AG04449 (cell line): ENCODE measurements at regions not wholly inside any gene's neighbourhood (a gene's known extent, or its start where the extent isn't known, plus 50 kb on each side); places are given as distances from the start of the nearest gene placed in this dataset.

Experiments
- CTCF ChIA-PET: fragments of 350-600 bp; formaldehyde crosslinking; extraction: SDS; loops from one replicate; lab custom pipeline; 2021; ENCODE audit warnings: antibody characterized with exemption; lab: Yijun Ruan, JAX
- POLR2A ChIA-PET: fragments of 400-600, 350-600 bp; formaldehyde crosslinking; extraction: SDS; loops from one replicate; lab custom pipeline; 2020; ENCODE audit warnings: antibody characterized with exemption, inconsistent platforms; lab: Yijun Ruan, JAX
- DNase-seq: peaks from one replicate; pipeline ENCODE4 v3.0.0-alpha.2; 2010; ENCODE audit warnings: low read depth, low spot score
- H3K4me3 ChIP-seq: 2 replicates; pipeline ENCODE4 v1.5.1; 2011; ENCODE audit warnings: low read depth, mild to moderate bottlenecking, control low read depth, low read length
- TF ChIP-seq, protein P1 (sequence below): IDR thresholded peaks from one replicate; pipeline ENCODE4 v1.5.1; 2011; ENCODE audit warnings: mild to moderate bottlenecking, moderate library complexity, low read length, control low read depth, inconsistent platforms; ENCODE audit not compliant: insufficient read depth; ENCODE audit errors: missing control alignments

GRCh38 chr16:85194307-85195270 is 82.3 kb upstream of the CIBAR2 start:
- H3K4me3 ChIP-seq, result no peak overlapping the region
- CTCF ChIA-PET, result interaction anchor here (1.2 to 1.3 kb wide), 4 partner anchors 10 to 81 kb away, joined by 3 to 8 read pairs (median 4); no protein-coding TSS in a partner anchor
- POLR2A ChIA-PET, result no interaction called here
- no peak for DNase-seq
- TF ChIP-seq, protein P1, sequence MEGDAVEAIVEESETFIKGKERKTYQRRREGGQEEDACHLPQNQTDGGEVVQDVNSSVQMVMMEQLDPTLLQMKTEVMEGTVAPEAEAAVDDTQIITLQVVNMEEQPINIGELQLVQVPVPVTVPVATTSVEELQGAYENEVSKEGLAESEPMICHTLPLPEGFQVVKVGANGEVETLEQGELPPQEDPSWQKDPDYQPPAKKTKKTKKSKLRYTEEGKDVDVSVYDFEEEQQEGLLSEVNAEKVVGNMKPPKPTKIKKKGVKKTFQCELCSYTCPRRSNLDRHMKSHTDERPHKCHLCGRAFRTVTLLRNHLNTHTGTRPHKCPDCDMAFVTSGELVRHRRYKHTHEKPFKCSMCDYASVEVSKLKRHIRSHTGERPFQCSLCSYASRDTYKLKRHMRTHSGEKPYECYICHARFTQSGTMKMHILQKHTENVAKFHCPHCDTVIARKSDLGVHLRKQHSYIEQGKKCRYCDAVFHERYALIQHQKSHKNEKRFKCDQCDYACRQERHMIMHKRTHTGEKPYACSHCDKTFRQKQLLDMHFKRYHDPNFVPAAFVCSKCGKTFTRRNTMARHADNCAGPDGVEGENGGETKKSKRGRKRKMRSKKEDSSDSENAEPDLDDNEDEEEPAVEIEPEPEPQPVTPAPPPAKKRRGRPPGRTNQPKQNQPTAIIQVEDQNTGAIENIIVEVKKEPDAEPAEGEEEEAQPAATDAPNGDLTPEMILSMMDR, result no peak

DNA sequence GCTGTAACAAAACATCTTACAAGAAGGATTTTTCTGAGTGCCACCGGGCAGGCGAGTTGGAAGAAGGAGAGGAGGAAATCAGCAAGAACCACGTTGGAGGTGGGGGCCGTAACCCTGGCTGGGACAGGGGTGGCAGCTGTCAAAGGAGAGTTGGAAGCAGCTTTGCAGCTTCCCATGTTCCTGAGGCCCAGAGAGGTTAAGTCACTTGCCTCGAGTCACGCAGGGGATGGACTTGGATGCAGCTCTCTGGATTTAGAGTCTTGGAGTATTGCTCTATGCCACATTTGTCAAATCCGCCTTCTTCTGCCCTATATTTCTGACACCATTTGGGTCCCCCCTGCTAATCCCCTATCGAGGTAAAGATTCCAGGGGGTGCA is 83.0 kb upstream of the CIBAR2 start:
- CTCF ChIA-PET, result interaction anchor here (1.2 to 1.3 kb wide), 2 partner anchors 10 to 79 kb away, joined by 3 to 4 read pairs; no protein-coding TSS in a partner anchor
- TF ChIP-seq, protein P1, result no peak
- no peak for DNase-seq
- POLR2A ChIA-PET, result no interaction called here
- H3K4me3 ChIP-seq, result no peak overlapping the region

GRCh38 chr16:85195900-85196772 is 83.9 kb upstream of the CIBAR2 start:
- TF ChIP-seq, protein P1, result no peak
- POLR2A ChIA-PET, result no interaction called here
- CTCF ChIA-PET, result interaction anchor here (1.2 to 1.3 kb wide), 2 partner anchors 11 to 78 kb away, joined by 3 to 4 read pairs; no protein-coding TSS in a partner anchor
- no peak for DNase-seq
- H3K4me3 ChIP-seq, result no peak overlapping the region

DNA sequence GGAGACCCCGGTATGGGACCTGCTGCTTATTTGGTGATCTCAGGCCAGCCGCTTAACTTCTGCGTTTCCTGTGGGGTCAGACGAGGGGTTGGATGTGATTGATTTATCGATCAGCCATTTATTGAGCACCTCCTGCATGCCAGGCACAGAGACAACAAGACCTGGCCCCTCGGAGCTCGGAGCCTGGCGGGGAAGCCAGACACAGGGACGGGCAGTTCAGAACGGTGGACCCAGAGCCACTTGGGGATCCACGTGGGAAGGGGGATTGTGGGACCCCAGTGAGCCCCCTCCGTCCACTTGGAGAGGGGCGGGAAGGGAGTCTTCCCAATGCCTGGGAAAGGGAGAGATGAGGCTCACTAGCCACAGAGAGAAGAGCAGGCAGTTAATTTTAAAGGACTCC is 84.7 kb upstream of the CIBAR2 start:
- ChIA-PET CTCF (no interaction called here), POLR2A (no interaction called here)
- H3K4me3 ChIP-seq, result no peak overlapping the region
- DNase-seq, result no peak
- TF ChIP-seq, protein P1, result no peak

DNA sequence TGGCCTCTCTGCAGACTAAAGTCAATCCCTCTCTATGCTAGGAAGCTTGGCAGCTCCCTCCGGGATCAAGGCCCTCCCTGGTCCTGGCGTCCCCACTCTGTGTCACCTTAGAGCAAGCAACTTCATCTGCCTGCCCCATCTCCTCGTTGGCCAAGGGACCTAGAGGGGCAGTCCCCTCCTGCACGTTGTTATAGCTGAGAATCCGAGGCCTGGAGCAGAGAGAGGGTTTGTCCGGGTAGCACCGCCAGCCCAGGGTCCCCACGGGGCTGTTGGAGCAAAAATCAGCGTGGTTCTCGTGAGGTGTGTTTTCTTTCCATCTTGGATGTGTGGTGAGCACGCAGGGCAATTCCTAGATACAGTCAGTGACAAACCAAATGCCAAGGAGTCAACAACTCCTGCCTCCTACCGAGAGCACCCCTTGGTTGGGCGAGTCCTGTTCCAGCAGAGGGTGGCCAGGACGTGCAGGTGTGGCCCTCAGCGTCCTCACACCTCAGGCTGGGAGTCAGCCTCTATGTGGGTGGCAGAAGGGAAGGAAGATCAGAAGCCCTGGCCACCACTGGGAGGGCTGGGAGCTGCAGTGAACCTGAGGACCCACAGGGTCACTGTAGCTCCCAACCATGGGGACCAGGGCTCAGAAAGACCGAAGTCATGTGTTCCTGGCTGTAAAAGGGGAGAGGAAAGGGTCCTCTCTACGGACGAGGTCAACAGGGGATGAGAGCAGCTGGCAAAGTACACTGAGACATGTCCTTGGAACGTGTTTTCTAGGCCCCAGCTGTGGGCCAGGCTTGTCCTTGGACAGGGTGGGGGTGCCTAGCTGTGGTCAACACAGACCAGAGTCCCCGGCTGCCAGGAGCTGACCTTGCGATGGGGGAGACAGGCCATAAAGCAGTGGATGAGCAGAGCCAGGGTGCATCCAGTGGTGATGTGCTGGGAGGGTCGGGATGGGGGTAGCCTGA is 85.6 kb upstream of the CIBAR2 start:
- no peak for DNase-seq
- ChIA-PET POLR2A (interaction anchor here (0.7 kb wide), 1 partner anchor 37 kb away, joined by 3 read pairs; no protein-coding TSS in a partner anchor), CTCF (interaction anchor here (0.9 to 1.8 kb wide), 2 partner anchors 25 to 78 kb away, joined by 3 to 4 read pairs; no protein-coding TSS in a partner anchor)
- TF ChIP-seq, protein P1, result no peak
- no peak overlapping the region for H3K4me3 ChIP-seq
